GM19467 (cell line): ENCODE measurements at regions not wholly inside any gene's neighbourhood (a gene's known extent, or its start where the extent isn't known, plus 50 kb on each side); places are given as distances from the start of the nearest gene placed in this dataset.

Experiments
- ATAC-seq: cut with Tn5 transposase; IDR thresholded peaks from one replicate; pipeline ENCODE4 v1.9.1; 2021; ENCODE audit warnings: mild to moderate bottlenecking, moderate library complexity; ENCODE audit not compliant: unreplicated experiment

DNA sequence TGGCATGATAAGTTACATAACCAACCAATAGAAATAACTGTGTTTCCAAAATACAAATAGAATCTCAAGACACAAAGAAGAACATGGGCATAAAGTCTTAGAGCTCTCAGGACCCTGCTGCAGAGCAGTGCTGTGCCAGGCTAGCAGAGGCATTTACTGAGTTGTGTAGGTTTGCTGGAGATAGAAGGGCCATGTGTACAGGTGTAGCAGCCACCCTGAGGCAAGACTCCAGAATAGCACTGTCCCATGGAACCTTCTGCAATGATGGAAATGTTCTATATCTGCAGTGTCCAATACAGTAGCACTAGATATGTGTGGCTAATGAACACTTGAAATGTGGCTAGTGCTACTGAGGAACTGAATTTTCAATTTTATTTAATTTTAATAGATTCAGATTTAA lies 267.0 kb upstream of the UMPS start:
- no peak for ATAC-seq

DNA sequence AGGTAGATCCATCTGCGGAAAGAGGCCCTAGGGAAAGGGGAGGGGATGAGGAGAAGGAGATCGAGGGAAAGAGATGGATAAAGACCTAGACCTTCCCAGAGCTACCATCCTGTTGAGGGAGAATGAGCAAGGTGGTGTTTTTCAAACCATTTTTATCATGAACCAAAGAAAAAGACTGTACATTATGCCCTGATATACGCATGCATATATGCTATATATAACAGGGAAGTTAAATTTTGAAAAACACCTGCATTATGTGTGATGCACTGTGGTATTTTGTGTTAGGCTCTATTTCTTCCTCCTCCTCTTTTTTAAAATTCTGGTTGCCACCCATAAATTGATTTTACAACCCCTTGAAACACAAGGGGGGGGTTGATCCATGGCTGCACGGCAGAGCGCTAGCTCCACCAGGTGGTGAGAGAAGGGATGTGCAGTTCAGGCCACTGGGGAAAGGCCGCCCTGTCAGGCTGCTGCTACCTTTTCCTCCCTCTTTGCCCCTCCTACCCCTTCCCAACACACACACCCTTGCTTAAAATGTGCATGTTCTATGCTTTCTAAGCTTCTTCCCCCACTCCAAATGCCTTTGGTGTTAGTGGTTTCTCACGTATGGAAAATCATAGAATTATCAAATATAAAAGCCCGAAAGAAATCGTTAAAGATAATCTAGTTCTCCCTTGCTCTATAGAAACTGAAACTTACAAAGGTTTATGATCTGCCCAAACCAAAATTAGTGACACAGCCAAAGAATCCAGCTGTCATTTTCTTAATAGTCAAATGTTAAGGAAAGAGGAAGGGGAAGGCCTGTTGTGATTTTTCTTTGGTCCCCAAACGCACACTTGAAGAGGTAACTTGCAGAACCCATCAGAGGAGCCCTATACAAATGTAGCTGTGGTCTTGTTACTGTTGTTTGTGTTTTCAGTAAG lies 262.0 kb upstream of the UMPS start:
- ATAC-seq, result no peak

DNA sequence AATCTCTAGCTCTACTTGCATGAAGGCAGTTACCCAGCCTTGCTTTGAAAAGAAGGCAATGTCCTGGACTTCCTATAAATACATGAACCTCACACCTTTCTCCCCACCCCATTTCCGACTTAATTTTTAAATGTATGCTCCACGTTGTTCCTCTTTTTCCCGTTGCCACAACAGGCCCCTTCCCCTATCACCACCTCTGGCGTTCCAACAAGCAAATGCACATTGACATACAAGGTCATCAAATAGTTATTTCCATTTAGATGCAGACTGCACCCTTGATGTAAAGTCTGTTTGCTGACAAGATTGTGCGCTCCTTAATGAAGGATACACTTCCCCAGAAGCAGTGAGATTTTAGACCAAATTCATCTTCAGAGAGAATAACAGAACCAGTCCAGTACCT lies 260.7 kb upstream of the UMPS start:
- no peak for ATAC-seq

DNA sequence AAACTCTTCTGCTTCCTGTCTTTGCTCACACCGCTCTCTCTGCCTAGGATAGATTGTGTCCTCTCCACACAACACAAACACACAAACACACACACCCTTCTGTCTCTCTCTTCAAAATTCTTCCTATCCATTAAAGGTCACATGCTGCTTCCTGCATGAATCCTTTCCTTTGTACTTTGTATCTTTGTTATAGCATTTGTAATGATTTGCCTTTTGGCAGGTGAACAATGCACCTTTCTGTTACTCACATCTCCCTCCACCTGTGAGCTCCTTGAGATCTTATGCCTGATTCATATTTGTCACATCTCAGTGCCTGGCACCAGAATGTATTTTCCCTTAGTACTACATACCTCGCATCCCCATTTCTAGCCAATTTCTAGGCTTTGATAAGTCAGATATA lies 251.4 kb upstream of the UMPS start:
- ATAC-seq, result no peak

DNA sequence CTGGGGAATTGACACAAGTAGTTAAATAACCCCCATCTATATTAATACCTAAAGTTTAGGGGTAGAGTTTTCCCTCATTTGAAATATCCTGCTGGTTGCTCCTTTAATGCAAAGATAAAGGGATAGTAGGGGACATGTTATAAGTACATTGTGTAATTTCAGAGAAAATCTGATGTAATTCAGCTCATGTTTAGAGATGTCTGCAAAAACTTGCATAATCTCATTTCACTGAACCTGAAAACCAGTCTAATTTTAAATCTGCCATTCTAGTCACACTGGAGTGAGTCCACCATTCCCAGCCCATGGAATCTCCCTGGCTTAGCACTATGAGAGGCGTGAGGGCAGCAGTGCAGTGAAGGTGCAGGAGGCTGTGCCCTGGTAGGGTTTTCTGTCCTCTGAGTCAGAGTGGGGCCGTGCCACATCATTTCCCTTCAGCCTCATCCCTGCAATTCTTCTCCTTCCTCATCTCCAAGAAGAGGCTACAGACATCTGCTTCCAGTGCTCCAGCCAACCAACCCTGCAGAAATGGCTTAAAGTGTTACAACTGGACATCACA lies 246.3 kb upstream of the UMPS start:
- no peak for ATAC-seq

DNA sequence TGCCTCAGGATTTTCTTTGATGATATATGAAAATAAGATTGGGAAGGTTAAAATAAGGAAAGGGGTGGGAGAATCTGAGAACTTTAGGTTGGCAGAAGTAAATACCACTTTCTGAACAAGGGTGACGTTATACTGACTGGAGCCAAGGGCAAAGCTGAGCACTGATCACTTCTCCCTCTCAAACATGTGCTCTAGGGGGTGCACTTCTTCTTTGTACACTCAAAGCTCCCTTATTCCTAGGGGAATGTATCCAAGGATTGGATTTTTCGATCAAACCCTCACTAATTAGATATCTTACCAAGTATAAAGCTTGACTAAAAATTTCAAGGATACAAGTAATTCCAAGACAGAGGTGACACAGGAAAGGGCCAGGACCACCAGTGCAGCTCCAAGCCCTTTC lies 243.9 kb upstream of the UMPS start:
- no peak for ATAC-seq

DNA sequence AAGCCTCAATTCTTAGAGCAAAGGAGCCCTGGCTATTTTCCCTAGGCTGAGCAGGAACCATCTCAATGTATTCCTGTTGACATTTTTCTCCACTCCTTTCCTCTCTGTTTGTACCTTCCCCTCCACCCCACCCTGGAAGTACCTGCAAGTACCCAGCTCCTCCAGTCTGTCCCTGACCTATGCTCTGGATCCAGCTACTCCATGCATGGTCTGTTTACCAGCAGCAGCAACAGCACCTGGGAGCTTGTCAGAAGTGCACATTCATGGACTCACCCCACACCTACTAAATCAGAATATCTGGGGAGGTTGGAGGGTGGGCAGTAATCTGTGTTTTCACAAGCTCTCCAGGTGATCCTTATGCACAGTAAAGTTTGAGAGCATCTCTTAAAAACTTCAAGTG lies 240.7 kb upstream of the UMPS start:
- ATAC-seq, result no peak

DNA sequence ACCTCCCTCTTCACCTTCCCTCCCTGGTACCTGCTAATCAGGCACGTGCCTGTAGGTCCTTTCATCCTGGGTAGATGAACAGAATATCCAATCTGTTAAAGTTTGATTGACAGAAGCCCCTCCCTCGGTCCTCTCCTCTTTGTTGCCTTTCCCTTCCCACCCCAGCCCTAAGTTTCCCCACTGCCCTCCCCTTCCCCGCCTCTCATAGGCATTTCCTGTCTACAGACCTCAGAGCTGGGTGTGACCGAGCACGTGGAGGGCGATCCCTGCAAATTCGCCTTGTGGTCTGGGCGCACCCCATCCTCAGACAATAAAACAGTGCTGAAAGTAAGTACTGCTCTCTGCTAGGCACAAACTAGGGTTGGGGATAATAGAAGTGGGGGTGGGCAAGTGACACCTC lies 239.2 kb upstream of the UMPS start:
- no peak for ATAC-seq

DNA sequence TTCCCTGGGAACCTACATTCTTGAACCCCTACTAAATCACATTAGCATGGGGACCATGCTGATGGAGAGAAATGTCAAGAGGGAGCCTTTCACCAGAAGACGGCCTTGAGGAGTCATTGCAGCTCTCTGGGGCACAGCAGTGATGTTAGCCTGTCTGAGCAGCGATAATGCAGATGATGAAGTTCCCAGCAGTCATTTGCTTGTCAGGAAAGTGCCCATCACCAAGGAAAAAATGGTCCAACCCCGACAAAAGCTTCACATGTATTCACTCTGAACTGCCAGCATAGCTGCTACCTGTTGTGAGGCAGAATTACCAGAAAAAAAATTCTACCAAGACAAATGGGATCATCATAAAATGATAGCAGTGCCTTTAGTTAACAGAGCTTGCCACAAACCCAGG lies 238.4 kb upstream of the UMPS start:
- no peak for ATAC-seq

DNA sequence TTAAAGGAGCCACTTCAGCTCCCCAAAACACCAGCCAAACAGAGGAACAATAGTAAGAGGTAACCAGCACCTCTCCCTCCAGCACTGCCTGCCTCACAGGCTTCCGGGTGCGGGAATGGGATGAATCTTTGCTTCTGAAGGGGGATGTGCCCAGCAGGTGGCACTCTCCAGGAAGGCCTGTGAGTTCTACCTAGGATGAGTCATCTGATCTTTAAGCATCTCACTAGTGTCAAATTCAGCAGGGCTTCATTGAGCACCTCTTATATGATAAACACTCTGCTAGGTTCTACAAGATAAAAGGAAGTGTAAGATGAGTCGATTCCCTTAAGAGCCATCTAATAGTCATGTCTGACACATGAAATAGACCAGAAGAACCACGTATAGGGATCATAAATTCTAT lies 237.4 kb upstream of the UMPS start:
- no peak for ATAC-seq

DNA sequence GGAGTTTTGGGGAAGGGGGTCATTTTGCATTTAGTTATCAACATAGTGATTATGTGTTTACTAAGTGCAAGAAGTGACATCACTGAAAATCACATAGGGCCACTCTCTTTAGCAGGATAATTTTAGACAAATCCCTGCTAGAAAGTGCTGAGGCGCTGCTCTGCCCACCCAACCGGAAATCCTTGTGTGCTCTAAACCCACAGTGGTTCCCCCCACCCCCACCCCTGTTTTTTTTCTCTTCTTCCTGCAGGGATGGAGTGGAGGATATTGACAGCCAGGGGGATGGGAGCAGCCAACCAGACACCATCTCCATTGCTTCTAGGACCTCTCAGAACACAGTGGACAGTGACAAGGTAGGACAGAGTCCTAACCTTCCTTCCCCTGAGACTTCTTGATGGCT lies 234.2 kb upstream of the UMPS start:
- ATAC-seq, result no peak

DNA sequence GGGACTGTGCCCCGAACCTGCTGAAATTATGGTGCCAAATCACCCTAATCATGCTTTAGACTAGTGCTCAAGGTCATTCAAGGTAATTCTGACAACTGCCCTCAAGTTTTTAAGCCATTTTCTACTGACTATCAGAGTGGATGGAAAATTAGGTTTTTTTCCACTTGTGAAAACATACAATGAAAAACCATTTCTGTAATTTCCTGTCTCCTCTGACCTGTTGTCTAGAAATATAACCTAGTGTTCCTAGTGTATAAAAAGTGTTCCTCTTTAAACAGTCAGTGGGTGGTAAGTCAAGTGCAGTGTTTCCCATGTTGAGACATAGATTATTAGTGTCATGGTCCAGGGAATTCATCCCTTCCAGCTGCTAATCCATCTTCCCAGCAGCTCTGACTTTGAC lies 232.8 kb upstream of the UMPS start:
- no peak for ATAC-seq

DNA sequence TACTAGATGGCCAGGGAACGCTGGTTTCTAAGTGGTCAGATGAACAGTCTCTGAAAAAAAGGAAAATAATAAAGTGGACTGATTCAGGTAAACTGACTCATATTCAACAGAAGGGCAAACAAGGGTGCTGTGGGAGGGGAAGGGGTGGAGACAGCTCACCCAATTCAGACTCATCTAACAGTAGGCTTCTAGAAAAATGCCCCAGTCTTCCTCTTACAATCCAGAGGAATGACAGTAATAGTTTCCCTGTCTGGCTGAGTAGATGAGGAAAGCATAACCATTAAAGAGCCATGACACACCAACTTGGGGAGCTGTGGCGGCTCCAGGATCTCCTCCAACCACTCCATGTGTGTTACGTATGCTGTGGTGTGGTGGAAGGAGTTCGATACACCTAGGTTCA lies 231.4 kb upstream of the UMPS start:
- no peak for ATAC-seq

DNA sequence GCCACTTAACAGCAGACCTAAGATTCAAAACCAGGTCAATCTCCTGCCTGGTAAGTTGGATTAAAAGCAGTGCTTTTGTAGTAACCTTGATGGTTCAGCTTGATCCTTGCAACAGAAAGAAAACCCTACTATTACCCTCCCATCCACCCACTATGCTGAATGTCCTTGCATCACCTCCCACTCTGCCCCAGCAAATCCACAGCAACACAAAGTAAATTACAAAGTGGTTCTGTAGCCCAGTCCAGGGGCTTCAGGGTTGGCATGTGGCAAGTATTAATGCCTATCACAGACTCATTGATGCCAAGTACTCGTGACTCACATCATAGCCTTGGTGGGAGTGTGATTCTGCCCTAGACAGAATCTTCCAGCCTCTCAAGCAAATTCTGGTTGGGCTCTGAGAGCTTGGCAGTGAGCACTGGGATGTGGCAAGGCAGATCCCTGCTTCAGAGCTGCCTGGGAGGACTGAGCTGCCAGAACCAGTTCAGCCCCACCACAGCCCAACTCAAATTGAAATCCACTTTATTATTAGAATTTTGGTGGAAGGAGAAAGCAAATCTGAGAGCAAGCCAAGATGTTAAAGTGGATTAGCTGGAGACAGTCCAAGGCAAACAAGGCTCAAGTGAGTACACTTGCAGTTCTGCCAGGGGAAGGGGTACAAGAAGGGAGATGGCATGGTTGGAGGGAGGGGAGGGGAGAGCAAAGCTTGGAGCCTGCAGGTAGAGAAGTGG lies 225.8 kb upstream of the UMPS start:
- no peak for ATAC-seq

DNA sequence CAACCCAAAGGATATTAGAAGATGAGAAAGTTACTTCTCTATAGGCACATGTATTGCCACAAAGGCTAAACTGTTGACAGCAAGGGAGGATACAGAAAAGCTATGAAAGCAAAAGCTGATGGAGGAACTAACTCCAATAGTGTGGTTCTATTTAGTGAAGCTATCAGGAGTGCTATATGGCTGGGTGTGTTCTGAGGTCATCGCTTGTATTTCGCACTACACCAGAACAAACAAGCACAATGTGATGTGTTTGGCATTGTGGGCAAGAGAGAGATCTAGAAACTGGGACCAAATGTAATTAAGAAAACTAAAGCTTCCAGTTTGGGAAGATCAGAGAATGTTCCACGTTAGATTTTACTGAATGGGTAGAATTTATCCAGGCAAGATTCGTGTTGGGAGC lies 220.4 kb upstream of the UMPS start:
- ATAC-seq, result no peak

DNA sequence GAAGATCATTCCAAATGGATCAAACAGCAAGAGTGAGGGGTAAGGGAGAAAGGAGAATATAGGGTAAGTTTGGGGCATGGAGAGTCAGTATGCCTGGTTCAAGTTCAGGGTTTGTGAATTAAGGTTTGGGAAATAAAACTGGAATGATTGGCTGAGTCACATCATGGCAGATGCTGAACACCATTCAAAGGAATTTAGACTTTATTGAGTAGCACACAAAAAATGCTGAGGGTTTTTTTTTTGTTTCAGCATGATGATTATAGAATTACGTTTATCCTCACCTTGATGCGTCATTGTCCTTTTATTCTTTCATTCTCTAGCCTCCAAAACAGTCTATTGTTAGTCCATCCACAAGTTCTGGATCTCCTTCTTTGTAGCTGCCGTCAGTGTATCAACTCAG lies 220.0 kb upstream of the UMPS start:
- ATAC-seq, result no peak

DNA sequence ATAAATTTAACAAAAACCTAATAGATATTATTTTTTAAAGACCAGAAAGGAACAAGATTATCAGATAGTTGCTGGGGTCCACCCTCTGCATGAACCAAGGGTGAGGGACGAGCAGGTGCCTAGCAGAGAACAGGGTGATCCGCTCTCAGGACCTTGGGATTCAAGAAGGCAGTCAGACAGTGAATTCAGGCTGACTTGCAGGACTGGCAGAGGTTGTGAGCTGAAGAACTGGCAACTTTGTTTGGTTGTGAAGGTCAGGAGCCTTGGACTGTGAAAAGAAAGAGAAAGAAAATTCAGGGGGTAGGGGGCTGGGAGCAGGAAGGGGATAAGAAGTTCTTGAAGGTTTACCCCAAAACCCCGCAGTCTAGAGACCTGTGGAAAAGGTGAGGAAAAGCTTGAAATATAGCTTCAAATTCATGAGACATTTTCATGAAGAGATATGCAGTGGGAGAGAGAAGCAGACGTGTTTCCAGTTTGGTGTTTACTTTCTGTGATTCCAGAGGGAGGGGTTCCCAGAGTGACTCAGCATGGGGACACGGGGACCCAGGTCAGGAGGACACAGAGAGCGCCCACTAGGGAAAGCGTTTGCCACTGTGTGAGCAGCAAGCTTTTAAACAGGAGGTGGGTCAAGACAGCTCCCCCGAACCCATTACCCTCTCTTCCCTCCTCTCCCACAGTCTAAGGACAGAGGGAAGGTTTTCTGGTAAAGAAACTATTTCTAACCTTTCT lies 217.2 kb upstream of the UMPS start:
- no peak for ATAC-seq

DNA sequence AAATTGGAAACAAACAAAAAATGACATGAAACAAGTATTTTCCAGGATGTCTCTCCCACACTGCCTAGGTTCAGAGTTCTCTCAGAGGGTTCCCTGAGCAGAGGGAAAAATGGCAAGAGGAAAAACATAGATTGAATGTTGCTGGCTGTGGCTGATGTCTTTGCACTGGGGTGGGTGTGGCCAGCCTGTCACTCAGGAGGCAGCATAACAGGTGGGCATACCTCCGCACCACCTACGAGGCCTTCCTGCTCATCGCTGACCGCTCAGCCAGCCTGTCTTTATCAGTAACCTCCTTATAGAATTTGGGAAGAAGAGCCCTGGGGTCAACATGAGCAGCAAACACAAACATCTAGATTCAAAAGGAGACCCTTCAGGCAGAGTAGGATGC lies 216.6 kb upstream of the UMPS start:
- ATAC-seq, result no peak

DNA sequence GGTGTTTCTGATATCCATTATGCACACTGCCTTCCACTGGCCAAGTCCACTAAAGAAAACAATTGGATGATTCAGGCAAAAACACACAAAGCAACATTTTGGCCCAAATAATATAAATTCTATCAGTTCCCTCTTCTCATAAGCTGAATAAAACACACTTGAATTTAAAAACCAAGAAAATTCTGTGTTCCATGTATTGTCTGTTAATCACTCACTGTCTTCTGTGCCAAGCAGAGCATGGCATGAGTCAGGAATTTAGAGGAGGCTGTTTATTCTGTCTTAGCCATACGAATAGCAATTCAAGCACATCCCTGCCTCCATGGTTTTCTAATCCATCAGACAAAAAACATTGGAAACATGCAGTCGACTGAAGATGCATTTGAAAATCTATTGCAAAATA lies 215.6 kb upstream of the UMPS start:
- no peak for ATAC-seq

DNA sequence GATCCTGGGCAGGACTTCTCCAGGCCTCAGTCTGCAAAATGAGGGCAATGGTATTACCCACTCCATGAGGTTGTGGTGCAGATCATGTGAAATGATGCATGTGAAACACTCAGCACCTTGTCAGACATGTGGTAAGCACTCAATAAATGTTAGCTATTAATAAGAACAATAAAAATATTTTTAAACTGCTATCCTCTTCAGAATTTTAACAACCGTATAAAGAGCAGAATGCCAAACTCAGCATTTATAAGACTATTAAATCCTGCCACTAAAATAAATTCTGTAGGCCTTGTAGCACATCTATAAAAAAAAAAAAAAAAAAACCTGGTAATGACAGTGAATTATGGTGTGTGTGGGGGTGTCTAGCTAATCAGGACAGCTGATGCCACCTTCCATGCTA lies 213.9 kb upstream of the UMPS start:
- no peak for ATAC-seq

DNA sequence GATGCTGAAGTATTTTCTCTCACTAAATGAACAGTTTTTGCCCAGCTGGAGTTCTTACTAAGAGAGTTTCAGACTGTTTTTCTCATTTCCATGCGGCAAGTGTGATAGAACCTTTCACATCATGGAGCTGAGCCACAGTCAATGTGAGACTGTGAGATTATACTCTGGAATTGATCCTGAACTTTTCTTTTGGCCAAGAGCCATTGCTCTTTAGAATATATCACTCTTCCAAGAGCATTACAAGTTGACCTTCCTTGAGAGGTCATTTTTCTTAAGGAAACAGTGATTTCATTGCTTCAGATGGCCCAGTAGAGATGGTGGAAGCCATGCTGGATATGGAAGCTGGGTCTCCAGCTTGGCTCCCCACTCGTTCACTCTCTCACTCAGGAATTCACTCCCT lies 212.9 kb upstream of the UMPS start:
- no peak for ATAC-seq

DNA sequence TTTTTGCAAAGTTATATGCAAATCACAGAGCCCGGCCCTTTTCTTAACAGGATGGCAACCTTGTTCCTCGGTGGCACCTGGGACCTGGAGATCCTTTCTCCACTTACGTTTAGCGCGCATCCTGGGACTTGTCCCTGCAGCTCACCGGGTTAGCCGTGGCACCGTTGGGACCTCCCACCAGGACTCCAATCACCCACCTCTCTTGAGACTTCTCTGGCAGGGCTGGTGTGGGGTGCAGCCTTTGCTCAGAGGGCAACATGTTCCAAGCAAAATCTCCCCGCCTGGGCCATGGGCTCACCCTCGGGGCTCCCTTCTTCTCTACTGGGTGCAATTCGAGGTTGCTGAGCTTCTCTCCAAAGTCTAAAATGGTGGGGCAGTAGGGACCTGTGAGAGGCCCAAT lies 211.9 kb upstream of the UMPS start:
- no peak for ATAC-seq
